H1 (cell line): ENCODE measurements at regions not wholly inside any gene's neighbourhood (a gene's known extent, or its start where the extent isn't known, plus 50 kb on each side); places are given as distances from the start of the nearest gene placed in this dataset.

Experiments used
- CTCF ChIA-PET: fragments of 300-600 bp; sonication (Branson Sonifier 250); formaldehyde crosslinking; loops from one replicate; lab custom pipeline; 2021; ENCODE audit not compliant: partially characterized antibody; lab: Charles Lee
- POLR2A ChIA-PET: fragments of 300-600 bp; sonication (Branson Sonifier 250); formaldehyde crosslinking; loops from one replicate; lab custom pipeline; 2021; ENCODE audit warnings: inconsistent platforms; ENCODE audit not compliant: partially characterized antibody; lab: Charles Lee
- DNase-seq, 2 experiments: peaks; one replicate each; pipeline versions ENCODE4 v3.0.0 to v3.0.0-alpha.2; 2010 to 2022; ENCODE audit warnings: low spot score in 2 of 2, low read depth in 1 of 2, mixed read lengths in 1 of 2
- FAIRE-seq: peaks from 2 replicates; lab custom pipeline; 2011; peaks lifted over from hg19 to GRCh38; lab: Jason Lieb, UNC
- H2AFZ ChIP-seq: 2 replicates; pipeline ENCODE4 v1.8.1; 2012; ENCODE audit warnings: low read length, inconsistent platforms
- H2AK5ac ChIP-seq: 2 replicates; pipeline ENCODE4 v1.6.1; 2013; ENCODE audit warnings: low read depth, low read length
- H2BK120ac ChIP-seq: replicated peaks from 2 replicates; pipeline ENCODE3; 2013; ENCODE audit warnings: low read depth, low read length, inconsistent platforms
- H2BK12ac ChIP-seq: 2 replicates; pipeline ENCODE4 v1.6.1; 2013; ENCODE audit warnings: low read depth, low read length
- H2BK15ac ChIP-seq: 2 replicates; pipeline ENCODE4 v1.6.1; 2013; ENCODE audit warnings: low read length
- H2BK20ac ChIP-seq: 2 replicates; pipeline ENCODE4 v1.6.1; 2013; ENCODE audit warnings: low read length
- H2BK5ac ChIP-seq: 2 replicates; pipeline ENCODE4 v1.6.1; 2013; ENCODE audit warnings: low read depth, low read length
- H3K14ac ChIP-seq: 2 replicates; pipeline ENCODE4 v1.6.1; 2013; ENCODE audit warnings: inconsistent platforms; ENCODE audit not compliant: insufficient read length
- H3K18ac ChIP-seq: 2 replicates; pipeline ENCODE4 v1.6.1; 2013; ENCODE audit warnings: low read length; ENCODE audit errors: extremely low read depth
- H3K23ac ChIP-seq: 2 replicates; pipeline ENCODE4 v1.6.1; 2013; ENCODE audit warnings: inconsistent platforms; ENCODE audit not compliant: insufficient read length
- H3K23me2 ChIP-seq: 2 replicates; pipeline ENCODE4 v1.6.1; 2013; ENCODE audit warnings: low read depth, low read length
- H3K27ac ChIP-seq: 2 replicates; pipeline ENCODE4 v1.6.1; 2011; ENCODE audit warnings: low read depth, low read length, inconsistent platforms
- H3K27me3 ChIP-seq, 4 experiments: replicated peaks in 1 of 4; 1 replicate in 1 of 4; 2 replicates in 3 of 4; pipeline versions ENCODE4 v1.6.1 to v1.8.1; 2011 to 2013; ENCODE audit warnings: low read length in 3 of 4, mild to moderate bottlenecking in 3 of 4, inconsistent platforms in 2 of 4, mixed read lengths in 2 of 4, moderate library complexity in 1 of 4; ENCODE audit not compliant: control insufficient read depth in 3 of 4, insufficient read depth in 3 of 4; ENCODE audit errors: extremely low read depth in 1 of 4
- H3K36me3 ChIP-seq, 4 experiments: 2 replicates each; pipeline versions ENCODE4 v1.6.1 to v1.8.1; 2011 to 2013; ENCODE audit warnings: mild to moderate bottlenecking in 4 of 4, low read length in 3 of 4, moderate library complexity in 2 of 4, control low read depth in 1 of 4, inconsistent platforms in 1 of 4; ENCODE audit not compliant: insufficient read depth in 4 of 4, control insufficient read depth in 2 of 4
- H3K4ac ChIP-seq: replicated peaks from 2 replicates; pipeline ENCODE3; 2013; ENCODE audit warnings: low read length, low read depth, mixed read lengths, inconsistent platforms; ENCODE audit not compliant: insufficient read length
- H3K4me1 ChIP-seq, 4 experiments: replicated peaks in 1 of 4; 1 replicate in 1 of 4; 2 replicates in 3 of 4; pipeline versions ENCODE4 v1.6.1 to v1.8.1; 2011 to 2013; ENCODE audit warnings: low read length in 3 of 4, inconsistent platforms in 2 of 4, mixed read lengths in 1 of 4; ENCODE audit not compliant: insufficient read depth in 4 of 4, control insufficient read depth in 3 of 4
- H3K4me2 ChIP-seq, 2 experiments: 2 replicates each; pipeline versions ENCODE4 v1.6.1 to v1.8.1; 2011 to 2013; ENCODE audit warnings: low read depth in 2 of 2, low read length in 2 of 2, control low read depth in 1 of 2, inconsistent platforms in 1 of 2, mild to moderate bottlenecking in 1 of 2; ENCODE audit not compliant: insufficient read depth in 1 of 2
- H3K4me3 ChIP-seq, 4 experiments: fragments of 200-600, 300-600 bp in 1 of 4; sonication (generic), shearing (Covaris generic), sonication (Bioruptor Twin) in 1 of 4; 2 replicates each; pipeline versions ENCODE4 v1.5.1 to v1.8.1; 2011 to 2016; ENCODE audit warnings: low read length in 4 of 4, low read depth in 3 of 4, control low read depth in 2 of 4, inconsistent platforms in 2 of 4, mild to moderate bottlenecking in 2 of 4, mixed read lengths in 1 of 4, moderate library complexity in 1 of 4; ENCODE audit not compliant: insufficient read depth in 2 of 4; ENCODE audit errors: extremely low read depth in 1 of 4
- H3K56ac ChIP-seq: replicated peaks from 2 replicates; pipeline ENCODE3; 2013; ENCODE audit warnings: low read depth, mild to moderate bottlenecking, mixed read lengths, low read length, inconsistent platforms; ENCODE audit not compliant: insufficient read length
- H3K79me1 ChIP-seq: 2 replicates; pipeline ENCODE4 v1.6.1; 2013; ENCODE audit warnings: low read depth, low read length, control low read depth
- H3K79me2 ChIP-seq, 2 experiments: 2 replicates each; pipeline versions ENCODE4 v1.6.1 to v1.8.1; 2012 to 2013; ENCODE audit warnings: low read length in 2 of 2, mild to moderate bottlenecking in 2 of 2, inconsistent platforms in 1 of 2; ENCODE audit not compliant: insufficient read depth in 2 of 2, control insufficient read depth in 1 of 2
- H3K9ac ChIP-seq, 4 experiments: replicated peaks in 1 of 4; 1 replicate in 1 of 4; 2 replicates in 3 of 4; pipeline versions ENCODE4 v1.6.1 to v1.8.1; 2011 to 2013; ENCODE audit warnings: low read depth in 3 of 4, low read length in 3 of 4, control low read depth in 2 of 4, mild to moderate bottlenecking in 2 of 4, moderate library complexity in 2 of 4, inconsistent platforms in 1 of 4; ENCODE audit errors: extremely low read depth in 1 of 4
- H3K9me3 ChIP-seq, 2 experiments: 2 replicates each; pipeline versions ENCODE4 v1.6.1 to v1.8.1; 2012 to 2013; ENCODE audit warnings: mild to moderate bottlenecking in 2 of 2, moderate library complexity in 2 of 2, control low read depth in 1 of 2, inconsistent platforms in 1 of 2, low read depth in 1 of 2, low read length in 1 of 2, mixed read lengths in 1 of 2; ENCODE audit not compliant: insufficient read depth in 2 of 2
- H4K20me1 ChIP-seq, 2 experiments: replicated peaks in 1 of 2; 2 replicates each; pipeline versions ENCODE3 to v1.8.1; 2011 to 2013; ENCODE audit warnings: inconsistent platforms in 2 of 2, low read length in 2 of 2, mild to moderate bottlenecking in 1 of 2; ENCODE audit not compliant: insufficient read depth in 2 of 2, control insufficient read depth in 1 of 2
- H4K5ac ChIP-seq: 2 replicates; pipeline ENCODE4 v1.6.1; 2013; ENCODE audit warnings: low read length, low read depth, mixed read lengths, inconsistent platforms; ENCODE audit not compliant: insufficient read length
- H4K8ac ChIP-seq: 2 replicates; pipeline ENCODE4 v1.8.0; 2013; ENCODE audit warnings: mild to moderate bottlenecking, moderate library complexity, low read length, inconsistent platforms; ENCODE audit not compliant: insufficient read depth; ENCODE audit errors: extremely low read depth
- H4K91ac ChIP-seq: replicated peaks from 2 replicates; pipeline ENCODE3; 2013; ENCODE audit warnings: low read length, mixed read lengths, inconsistent platforms; ENCODE audit not compliant: insufficient read length
- CHD2 ChIP-seq: IDR thresholded peaks from 2 replicates; pipeline ENCODE4 v1.6.1; 2012; ENCODE audit warnings: low read length, improper control_type of control experiment
- CTCF ChIP-seq, 3 experiments: IDR thresholded peaks; 1 replicate in 2 of 3; 2 replicates in 1 of 3; pipeline versions ENCODE4 v1.5.1 to v1.6.1; 2011; ENCODE audit warnings: low read length in 3 of 3, mild to moderate bottlenecking in 3 of 3, inconsistent platforms in 2 of 3, low read depth in 1 of 3, moderate library complexity in 1 of 3; ENCODE audit not compliant: insufficient read depth in 1 of 3; ENCODE audit errors: control extremely low read depth in 1 of 3
- FOSL1 ChIP-seq: IDR thresholded peaks from 2 replicates; pipeline ENCODE4 v1.6.1; 2011; ENCODE audit warnings: mild to moderate bottlenecking, low read depth, low read length, moderate library complexity; ENCODE audit not compliant: insufficient read depth
- HDAC6 ChIP-seq: IDR thresholded peaks from one replicate; pipeline ENCODE4 v1.7.1; 2012; ENCODE audit warnings: low read depth, mild to moderate bottlenecking, inconsistent platforms, low read length, moderate library complexity
- JUND ChIP-seq: IDR thresholded peaks from 2 replicates; pipeline ENCODE4 v1.6.1; 2011; ENCODE audit warnings: mild to moderate bottlenecking, improper control_type of control experiment, low read length
- KDM5A ChIP-seq: fragments of 200-600 bp; IDR thresholded peaks from 2 replicates; pipeline ENCODE4 v1.7.1; 2012; ENCODE audit warnings: mild to moderate bottlenecking, low read length, inconsistent platforms, mixed read lengths
- MAX ChIP-seq: IDR thresholded peaks from 2 replicates; pipeline ENCODE4 v1.6.1; 2012; ENCODE audit warnings: inconsistent platforms
- NANOG ChIP-seq: IDR thresholded peaks from 2 replicates; pipeline ENCODE4 v1.6.1; 2011; ENCODE audit warnings: low read length, low read depth, mild to moderate bottlenecking, inconsistent platforms; ENCODE audit not compliant: insufficient read depth, poor library complexity, severe bottlenecking
- NRF1 ChIP-seq: IDR thresholded peaks from 2 replicates; pipeline ENCODE4 v1.6.1; 2011; ENCODE audit warnings: mild to moderate bottlenecking, low read depth, low read length, improper control_type of control experiment
- POU5F1 ChIP-seq: IDR thresholded peaks from 2 replicates; pipeline ENCODE4 v1.6.1; 2011; ENCODE audit warnings: low read depth, mild to moderate bottlenecking, low read length, moderate library complexity
- SAP30 ChIP-seq: fragments of 300-600 bp; sonication (generic); IDR thresholded peaks from 2 replicates; pipeline ENCODE4 v1.7.1; 2012; ENCODE audit warnings: low read length, moderate library complexity, mild to moderate bottlenecking, inconsistent platforms; ENCODE audit not compliant: insufficient read depth, insufficient replicate concordance
- SIX5 ChIP-seq: IDR thresholded peaks from 2 replicates; pipeline ENCODE4 v1.6.1; 2011; ENCODE audit warnings: mild to moderate bottlenecking, low read depth, low read length
- SP1 ChIP-seq: IDR thresholded peaks from 2 replicates; pipeline ENCODE4 v1.6.1; 2011; ENCODE audit warnings: low read depth, low read length
- WGBS, 2 experiments: shearing (Covaris generic) in 1 of 2; methylation state at CpG; one replicate each; pipeline versions ENCODE4 v1.1.6 to v1.1.7; 2013 to 2015; ENCODE audit warnings: low lambda C conversion rate in 2 of 2, mixed read lengths in 2 of 2, inconsistent platforms in 1 of 2, low coverage in 1 of 2, missing lambda C conversion rate in 1 of 2; ENCODE audit not compliant: insufficient replicate concordance in 2 of 2, insufficient coverage in 1 of 2, insufficient read length in 1 of 2; ENCODE audit errors: extremely low coverage in 1 of 2, missing lambda C conversion rate in 1 of 2; 5-methylcytosine and 5-hydroxymethylcytosine counted together

GRCh38 chr22:34998921-34999320 is 67.0 kb upstream of the ISX start:
- FAIRE-seq (no peak), DNase-seq (no peak)
- Histone ChIP-seq H2BK5ac (no peak overlapping the region), H3K56ac (no peak overlapping the region), H2BK12ac (no peak overlapping the region), H2BK15ac (no peak overlapping the region), H4K5ac (no peak overlapping the region), H2BK120ac (no peak overlapping the region), H3K79me1 (no peaks in the 10 kb centered on the region), H3K36me3 (no peaks in the 10 kb centered on the region), H4K8ac (no peak overlapping the region), H3K14ac (no peak overlapping the region), H3K4me1 (no peaks in the 10 kb centered on the region), H3K9me3 (no peaks in the 10 kb centered on the region), H3K79me2 (no peaks in the 10 kb centered on the region), H2BK20ac (no peak overlapping the region), H3K27me3 (no peaks in the 10 kb centered on the region), H3K9ac (no peak overlapping the region), H3K4me2 (no peak overlapping the region), H2AFZ (no peak overlapping the region), H4K20me1 (no peaks in the 10 kb centered on the region), H3K23me2 (no peaks in the 10 kb centered on the region), H4K91ac (no peak overlapping the region), H3K18ac (no peak overlapping the region), H3K27ac (no peak overlapping the region), H3K4me3 (no peak overlapping the region), H3K23ac (no peak overlapping the region), H3K4ac (no peak overlapping the region), H2AK5ac (no peak overlapping the region)
- ChIA-PET CTCF (interaction anchor here (1.0 kb wide), 1 partner anchor 35 kb away, joined by 3 read pairs; no protein-coding TSS in a partner anchor), POLR2A (no interaction called here)
- WGBS, 2 experiments = 78% methylated on average over 3 of the region's 3 CpGs; no CpG with 5 or more reads in 1 of the 2 experiments
- TF ChIP-seq CHD2 (no peak), CTCF (IDR thresholded peaks at IDR 0.05; ENCODE audit: control extremely low read depth in 1 of 3, insufficient read depth in 1 of 3, low read depth in 1 of 3, low read length in 3 of 3) (no peak), HDAC6 (no peak), MAX (no peak), POU5F1 (no peak), SP1 (no peak), JUND (no peak), NANOG (no peak), NRF1 (no peak), FOSL1 (no peak), SIX5 (no peak), SAP30 (no peak), KDM5A (no peak)
